ENCODE measurements at regions not wholly inside any gene's neighbourhood (a gene's known extent, or its start where the extent isn't known, plus 50 kb on each side); places are given as distances from the start of the nearest gene placed in this dataset.
"Not testable (repeated sequence)": the region's sequence is repeated elsewhere in the genome, so short reads cannot be mapped to it uniquely, and the experiment has no call there.

DNA sequence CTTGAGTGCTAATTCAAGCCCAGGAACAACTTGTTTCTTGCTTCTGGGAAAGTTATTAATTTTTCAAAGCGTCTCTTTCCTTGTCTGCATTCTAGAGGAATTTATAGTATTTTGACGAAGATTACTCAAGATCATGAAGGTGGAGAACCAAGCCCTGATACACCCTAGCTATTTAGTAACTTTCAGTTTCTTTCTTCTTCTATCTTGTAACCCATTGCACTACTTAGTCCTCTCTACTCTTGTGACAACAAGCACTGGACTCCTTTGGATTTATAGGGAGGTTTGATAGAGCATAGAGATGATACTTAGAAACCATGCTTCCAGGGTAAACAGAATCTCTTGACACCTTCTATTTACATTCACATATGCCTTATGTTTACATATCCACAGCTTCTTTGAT is 203.3 kb upstream of the GRM7 start:
- TF ChIP-seq, protein P1, sequence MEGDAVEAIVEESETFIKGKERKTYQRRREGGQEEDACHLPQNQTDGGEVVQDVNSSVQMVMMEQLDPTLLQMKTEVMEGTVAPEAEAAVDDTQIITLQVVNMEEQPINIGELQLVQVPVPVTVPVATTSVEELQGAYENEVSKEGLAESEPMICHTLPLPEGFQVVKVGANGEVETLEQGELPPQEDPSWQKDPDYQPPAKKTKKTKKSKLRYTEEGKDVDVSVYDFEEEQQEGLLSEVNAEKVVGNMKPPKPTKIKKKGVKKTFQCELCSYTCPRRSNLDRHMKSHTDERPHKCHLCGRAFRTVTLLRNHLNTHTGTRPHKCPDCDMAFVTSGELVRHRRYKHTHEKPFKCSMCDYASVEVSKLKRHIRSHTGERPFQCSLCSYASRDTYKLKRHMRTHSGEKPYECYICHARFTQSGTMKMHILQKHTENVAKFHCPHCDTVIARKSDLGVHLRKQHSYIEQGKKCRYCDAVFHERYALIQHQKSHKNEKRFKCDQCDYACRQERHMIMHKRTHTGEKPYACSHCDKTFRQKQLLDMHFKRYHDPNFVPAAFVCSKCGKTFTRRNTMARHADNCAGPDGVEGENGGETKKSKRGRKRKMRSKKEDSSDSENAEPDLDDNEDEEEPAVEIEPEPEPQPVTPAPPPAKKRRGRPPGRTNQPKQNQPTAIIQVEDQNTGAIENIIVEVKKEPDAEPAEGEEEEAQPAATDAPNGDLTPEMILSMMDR (conservative IDR thresholded peaks at IDR 0.05; ENCODE audit: low read depth, low read length) = no peak
- no peak overlapping the region for H3K4me3 ChIP-seq (ENCODE audit: low read length)

DNA sequence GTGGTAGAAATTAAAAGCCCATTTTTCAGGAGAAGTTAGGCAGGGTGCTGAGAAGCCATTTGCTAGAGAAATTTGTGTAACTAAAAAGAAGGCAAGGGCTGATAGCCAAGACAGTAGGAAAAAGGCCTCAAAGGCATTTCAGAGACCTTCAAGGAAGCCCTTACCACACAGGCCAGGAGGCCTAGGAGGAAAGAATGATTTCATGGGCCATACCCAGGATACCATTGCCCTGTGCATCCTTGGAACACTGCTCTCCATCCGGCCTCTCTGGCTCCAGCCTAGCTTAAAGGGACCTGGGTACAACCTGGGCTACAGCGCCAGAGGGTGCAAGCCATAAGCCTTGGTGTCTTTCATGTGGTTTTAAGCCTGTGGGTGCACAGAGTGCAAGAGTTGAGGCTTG is 193.6 kb upstream of the GRM7 start:
- no peak for DNase-seq (ENCODE audit: low read depth)
- no peak overlapping the region for H3K4me3 ChIP-seq (ENCODE audit: low read length)
- TF ChIP-seq, protein P1 (conservative IDR thresholded peaks at IDR 0.05; ENCODE audit: low read depth, low read length) = no peak

More for the DNA sequence above, 203.3 kb upstream of the GRM7 start:
- DNase-seq (ENCODE audit: low read depth) = no peak

DNA sequence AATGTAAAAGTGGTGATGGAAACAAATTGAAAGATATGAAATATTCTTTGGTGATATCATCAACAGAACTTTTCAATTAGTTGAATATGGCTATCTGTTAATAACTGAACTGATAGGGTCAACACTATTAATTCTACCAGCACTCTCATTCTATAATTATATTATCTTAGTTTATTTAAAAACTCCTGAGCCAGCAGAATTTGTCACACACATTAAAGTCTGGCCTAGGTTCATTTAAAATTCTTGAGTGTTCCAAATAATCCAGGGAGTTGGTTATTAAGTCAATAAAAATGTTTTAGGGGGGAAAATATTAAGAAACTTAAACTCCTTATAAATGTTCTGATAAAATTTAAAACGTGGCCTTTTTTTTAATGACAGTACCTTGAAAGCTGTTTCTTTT is 189.6 kb upstream of the GRM7 start:
- no peak for DNase-seq (ENCODE audit: low read depth)

DNA sequence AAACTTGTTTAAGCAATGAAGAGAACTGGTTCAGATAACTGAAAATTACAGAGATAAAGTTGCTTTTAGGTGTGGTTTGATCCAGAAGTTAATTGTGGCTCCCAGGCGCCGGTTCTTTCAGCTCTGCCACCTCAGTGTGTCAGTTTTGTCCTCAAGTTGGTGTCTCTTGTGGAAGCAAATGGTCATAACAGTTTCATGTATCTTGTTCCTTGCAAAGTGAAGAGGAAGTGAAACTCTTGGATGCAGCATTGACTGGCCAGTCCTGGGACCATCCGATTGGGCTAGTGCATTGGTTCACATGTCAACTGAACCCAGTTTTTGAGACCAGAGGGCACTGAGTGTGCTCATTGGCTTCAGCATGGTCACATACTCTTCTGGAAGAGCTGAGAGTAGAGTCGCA is 181.4 kb upstream of the GRM7 start:
- no peak for DNase-seq (ENCODE audit: low read depth)
- H3K4me3 ChIP-seq (ENCODE audit: low read length) = no peak overlapping the region
- TF ChIP-seq, protein P1 (conservative IDR thresholded peaks at IDR 0.05; ENCODE audit: low read depth, low read length) = no peak

More for the DNA sequence above, 189.6 kb upstream of the GRM7 start:
- TF ChIP-seq, protein P1 (conservative IDR thresholded peaks at IDR 0.05; ENCODE audit: low read depth, low read length) = no peak
- H3K4me3 ChIP-seq (ENCODE audit: low read length) = no peak overlapping the region

DNA sequence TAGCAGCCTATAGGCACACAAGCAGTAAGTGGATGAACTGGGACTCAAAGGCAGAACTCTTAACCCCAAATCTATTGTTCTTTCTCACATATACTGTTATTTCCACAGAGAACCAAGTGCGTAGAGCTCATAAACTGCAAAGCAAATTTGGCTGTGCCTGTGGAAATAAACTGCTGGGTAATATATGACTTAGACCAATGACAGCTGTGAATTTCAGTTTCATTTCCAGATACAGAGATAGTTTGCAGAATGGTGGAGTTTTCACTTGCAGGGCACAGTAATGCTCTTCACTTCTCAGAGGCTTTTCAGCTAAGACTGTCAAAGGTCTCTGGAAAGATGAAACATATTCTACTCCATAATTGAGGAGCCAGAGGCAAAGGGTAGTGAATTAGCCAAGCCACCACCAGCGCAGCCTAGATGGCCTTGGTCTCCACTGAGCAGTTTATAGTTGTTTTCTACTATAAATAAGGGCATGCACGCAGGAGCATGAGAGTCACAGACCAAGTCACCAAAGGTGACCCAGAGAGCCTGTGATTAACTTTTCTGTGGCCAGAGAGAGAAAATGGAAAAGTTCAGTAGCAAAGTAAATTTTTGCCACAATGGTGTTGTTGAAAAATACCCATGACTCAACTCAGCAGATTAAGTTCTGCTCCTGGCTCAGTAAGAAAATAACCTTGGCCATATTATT is 180.7 kb upstream of the GRM7 start:
- DNase-seq (ENCODE audit: low read depth) = no peak
- TF ChIP-seq, protein P1 (conservative IDR thresholded peaks at IDR 0.05; ENCODE audit: low read depth, low read length) = no peak
- no peak overlapping the region for H3K4me3 ChIP-seq (ENCODE audit: low read length)

DNA sequence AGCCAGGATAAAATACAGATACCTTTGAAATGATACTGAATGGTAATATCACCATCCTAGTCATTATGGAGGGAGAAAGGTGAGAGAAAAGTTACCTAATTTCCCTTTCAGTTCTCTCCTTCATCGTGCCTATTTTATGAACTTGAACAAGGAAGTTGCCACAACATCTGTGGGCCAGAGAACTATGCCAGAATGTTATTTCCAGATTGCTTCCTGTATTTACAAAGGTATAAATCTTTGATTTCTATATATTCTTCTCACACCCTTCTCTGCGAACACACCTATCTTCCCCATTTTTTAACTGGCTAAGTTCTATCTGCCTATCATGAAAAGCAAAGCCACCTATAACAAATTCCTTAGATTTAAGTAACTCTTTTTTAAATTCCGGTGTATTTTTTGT is 163.6 kb upstream of the GRM7 start:
- no peak overlapping the region for H3K4me3 ChIP-seq (ENCODE audit: low read length)
- DNase-seq (ENCODE audit: low read depth) = no peak
- TF ChIP-seq, protein P1 (conservative IDR thresholded peaks at IDR 0.05; ENCODE audit: low read depth, low read length) = no peak

DNA sequence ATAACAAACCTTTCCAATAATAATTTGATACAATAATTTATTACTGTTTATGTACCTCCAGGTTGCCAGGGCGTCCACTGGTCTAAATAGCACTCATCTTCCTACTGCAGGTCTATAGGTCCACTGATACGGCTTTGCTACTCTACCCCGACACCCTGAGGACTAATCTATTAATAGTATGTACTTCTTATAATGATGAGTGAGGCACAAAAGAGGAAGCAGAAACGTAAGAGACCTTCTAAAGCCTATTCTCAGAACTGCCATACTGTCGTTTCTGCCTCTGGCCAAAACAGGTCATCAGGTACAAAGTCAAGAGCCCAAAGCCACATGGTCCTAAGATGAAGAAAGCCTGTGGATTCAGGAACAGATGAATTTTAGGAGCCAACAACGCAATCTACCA is 163.2 kb upstream of the GRM7 start:
- H3K4me3 ChIP-seq (ENCODE audit: low read length) = no peak overlapping the region
- DNase-seq (ENCODE audit: low read depth) = no peak
- TF ChIP-seq, protein P1 (conservative IDR thresholded peaks at IDR 0.05; ENCODE audit: low read depth, low read length) = no peak

DNA sequence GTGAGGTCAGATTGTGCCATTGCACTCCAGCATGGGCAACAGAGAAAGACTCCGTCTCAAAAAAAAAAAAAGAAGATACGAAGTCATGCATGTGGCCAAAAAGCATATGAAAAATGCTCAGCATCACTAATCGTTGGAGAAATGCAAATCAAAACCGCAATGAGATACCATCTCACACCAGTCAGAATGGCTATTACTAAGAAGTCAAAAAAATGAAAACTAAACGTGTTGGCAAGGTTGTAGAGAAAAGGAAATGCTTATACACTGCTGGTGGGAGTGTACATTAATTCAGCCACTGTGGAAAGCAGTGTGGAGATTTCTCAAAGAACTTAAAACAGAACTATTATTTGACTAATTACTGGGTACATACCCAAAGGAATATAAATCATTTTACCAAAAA is 156.1 kb upstream of the GRM7 start:
- not testable (repeated sequence) for H3K4me3 ChIP-seq (ENCODE audit: low read length); DNase-seq (ENCODE audit: low read depth)
